ENCODE measurements at regions not wholly inside any gene's neighbourhood (a gene's known extent, or its start where the extent isn't known, plus 50 kb on each side); places are given as distances from the start of the nearest gene placed in this dataset.

GRCh38 chr5:103901885-103902284 is 339.3 kb upstream of the NUDT12 start:
- intact Hi-C loops (cut with DNase I): no loop called here
- 92% methylated on average over 1 of the region's 1 CpG for WGBS

GRCh38 chr5:103896593-103896992 is 334.0 kb upstream of the NUDT12 start:
- TF ChIP-seq, protein P1, sequence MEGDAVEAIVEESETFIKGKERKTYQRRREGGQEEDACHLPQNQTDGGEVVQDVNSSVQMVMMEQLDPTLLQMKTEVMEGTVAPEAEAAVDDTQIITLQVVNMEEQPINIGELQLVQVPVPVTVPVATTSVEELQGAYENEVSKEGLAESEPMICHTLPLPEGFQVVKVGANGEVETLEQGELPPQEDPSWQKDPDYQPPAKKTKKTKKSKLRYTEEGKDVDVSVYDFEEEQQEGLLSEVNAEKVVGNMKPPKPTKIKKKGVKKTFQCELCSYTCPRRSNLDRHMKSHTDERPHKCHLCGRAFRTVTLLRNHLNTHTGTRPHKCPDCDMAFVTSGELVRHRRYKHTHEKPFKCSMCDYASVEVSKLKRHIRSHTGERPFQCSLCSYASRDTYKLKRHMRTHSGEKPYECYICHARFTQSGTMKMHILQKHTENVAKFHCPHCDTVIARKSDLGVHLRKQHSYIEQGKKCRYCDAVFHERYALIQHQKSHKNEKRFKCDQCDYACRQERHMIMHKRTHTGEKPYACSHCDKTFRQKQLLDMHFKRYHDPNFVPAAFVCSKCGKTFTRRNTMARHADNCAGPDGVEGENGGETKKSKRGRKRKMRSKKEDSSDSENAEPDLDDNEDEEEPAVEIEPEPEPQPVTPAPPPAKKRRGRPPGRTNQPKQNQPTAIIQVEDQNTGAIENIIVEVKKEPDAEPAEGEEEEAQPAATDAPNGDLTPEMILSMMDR (IDR thresholded peaks at IDR 0.05): no peak
- TF ChIP-seq POLR2A (IDR thresholded peaks at IDR 0.05): no peak
- TF ChIP-seq POLR2AphosphoS5 (IDR thresholded peaks at IDR 0.05): no peak
- Histone ChIP-seq H3K9me3 (no peaks in the 10 kb centered on the region), H3K4me3 (no peak overlapping the region), H3K27me3 (replicated peaks; ENCODE audit: insufficient read depth) (no peaks in the 10 kb centered on the region), H3K4me1 (replicated peaks) (no peaks in the 10 kb centered on the region), H3K36me3 (no peaks in the 10 kb centered on the region), H3K27ac (no peak overlapping the region)
- WGBS: 84% methylated on average over 3 of the region's 3 CpGs
- intact Hi-C loops (cut with DNase I): no loop called here
- no peak for DNase-seq (ENCODE audit: low spot score)

More at GRCh38 chr5:103901885-103902284, 339.3 kb upstream of the NUDT12 start:
- H3K4me1 ChIP-seq (replicated peaks): no peaks in the 10 kb centered on the region
- no peaks in the 10 kb centered on the region for H3K36me3 ChIP-seq
- TF ChIP-seq POLR2AphosphoS5 (IDR thresholded peaks at IDR 0.05): no peak
- TF ChIP-seq, protein P1 (IDR thresholded peaks at IDR 0.05): no peak
- TF ChIP-seq POLR2A (IDR thresholded peaks at IDR 0.05): no peak
- no peak for DNase-seq (ENCODE audit: low spot score)
- H3K27me3 ChIP-seq (replicated peaks; ENCODE audit: insufficient read depth): no peaks in the 10 kb centered on the region
- H3K27ac ChIP-seq: no peak overlapping the region
- H3K9me3 ChIP-seq: no peaks in the 10 kb centered on the region
- H3K4me3 ChIP-seq: no peak overlapping the region

- no peak overlapping the region for H3K4me3 ChIP-seq
- no peak overlapping the region for H3K27ac ChIP-seq
- H3K9me3 ChIP-seq: no peaks in the 10 kb centered on the region
- no peaks in the 10 kb centered on the region for H3K27me3 ChIP-seq (replicated peaks; ENCODE audit: insufficient read depth)
- no peaks in the 10 kb centered on the region for H3K36me3 ChIP-seq
- 92% methylated on average over 2 of the region's 2 CpGs for WGBS
- DNase-seq (ENCODE audit: low spot score): no peak
- TF ChIP-seq POLR2A (IDR thresholded peaks at IDR 0.05) (no peak), POLR2AphosphoS5 (IDR thresholded peaks at IDR 0.05) (no peak)
- TF ChIP-seq, protein P1 (IDR thresholded peaks at IDR 0.05): no peak
- no peaks in the 10 kb centered on the region for H3K4me1 ChIP-seq (replicated peaks)
- intact Hi-C loops (cut with DNase I): no loop called here
Observed at GRCh38 chr5:103895738-103896137, 333.1 kb upstream of the NUDT12 start.

DNA sequence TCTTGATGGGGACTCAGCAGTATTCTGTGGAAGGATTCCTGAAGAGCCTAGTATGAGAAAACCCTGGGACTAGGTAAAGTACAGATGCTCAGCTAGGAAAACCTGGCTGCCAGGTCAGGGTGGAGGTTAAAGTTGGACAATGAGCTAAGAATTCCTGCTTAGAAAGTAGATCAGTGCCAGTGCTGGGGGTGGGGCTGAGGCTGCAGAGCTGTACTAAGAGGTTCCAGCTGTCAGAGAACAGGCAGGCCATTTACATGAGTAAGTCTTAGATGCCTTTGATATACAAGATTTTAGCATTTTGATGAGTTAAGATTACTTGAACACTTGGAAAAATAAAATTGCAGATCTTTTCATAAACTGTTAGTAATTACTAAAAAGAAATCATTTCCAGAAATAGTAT is 332.3 kb upstream of the NUDT12 start:
- no peaks in the 10 kb centered on the region for H3K36me3 ChIP-seq
- no peak overlapping the region for H3K4me3 ChIP-seq
- no peak for TF ChIP-seq POLR2A (IDR thresholded peaks at IDR 0.05)
- no peak for TF ChIP-seq POLR2AphosphoS5 (IDR thresholded peaks at IDR 0.05)
- TF ChIP-seq, protein P1 (IDR thresholded peaks at IDR 0.05): no peak
- no peak for DNase-seq (ENCODE audit: low spot score)
- H3K9me3 ChIP-seq: no peaks in the 10 kb centered on the region
- no peaks in the 10 kb centered on the region for H3K27me3 ChIP-seq (replicated peaks; ENCODE audit: insufficient read depth)
- intact Hi-C loops (cut with DNase I): no loop called here
- no peak overlapping the region for H3K27ac ChIP-seq
- H3K4me1 ChIP-seq (replicated peaks): no peaks in the 10 kb centered on the region

GRCh38 chr5:103891151-103891550 is 328.6 kb upstream of the NUDT12 start:
- H3K4me3 ChIP-seq: no peak overlapping the region
- 29% methylated on average over 2 of the region's 2 CpGs for WGBS
- H3K9me3 ChIP-seq: no peaks in the 10 kb centered on the region
- H3K27ac ChIP-seq: no peak overlapping the region
- H3K4me1 ChIP-seq (replicated peaks): no peaks in the 10 kb centered on the region
- DNase-seq (ENCODE audit: low spot score): no peak
- intact Hi-C loops (cut with DNase I): no loop called here
- H3K36me3 ChIP-seq: no peaks in the 10 kb centered on the region
- H3K27me3 ChIP-seq (replicated peaks; ENCODE audit: insufficient read depth): no peaks in the 10 kb centered on the region
- TF ChIP-seq, protein P1 (IDR thresholded peaks at IDR 0.05): no peak
- TF ChIP-seq POLR2AphosphoS5 (IDR thresholded peaks at IDR 0.05) (no peak), POLR2A (IDR thresholded peaks at IDR 0.05) (no peak)
